HepG2 (cell line): ENCODE measurements at regions not wholly inside any gene's neighbourhood (a gene's known extent, or its start where the extent isn't known, plus 50 kb on each side); places are given as distances from the start of the nearest gene placed in this dataset.
"Not testable (repeated sequence)": the region's sequence is repeated elsewhere in the genome, so short reads cannot be mapped to it uniquely, and the experiment has no call there.

Experiments used
- BRCA1 ChIP-seq: sonication (generic); formaldehyde crosslinking; IDR thresholded peaks from 2 replicates; pipeline ENCODE4 v1.4.0; 2020; ENCODE audit warnings: missing genetic modification reagents
- CTCF ChIP-seq: sonication (generic); formaldehyde crosslinking; IDR thresholded peaks from 2 replicates; pipeline ENCODE4 v1.5.0; 2020; ENCODE audit warnings: mild to moderate bottlenecking, missing genetic modification reagents, moderate library complexity
- LBX2 ChIP-seq: sonication (generic); formaldehyde crosslinking; IDR thresholded peaks from 2 replicates; pipeline ENCODE4 v1.5.0; 2020; ENCODE audit warnings: missing genetic modification reagents, mild to moderate bottlenecking, borderline replicate concordance
- NR2F6 ChIP-seq, 2 experiments: IDR thresholded peaks; 2 replicates each; pipeline ENCODE4 v1.6.1; 2016; ENCODE audit warnings: antibody characterized with exemption in 1 of 2, mild to moderate bottlenecking in 1 of 2
- POLR2AphosphoS5 ChIP-seq: IDR thresholded peaks from 2 replicates; pipeline ENCODE4 v1.6.1; 2012; ENCODE audit warnings: low read depth, low read length
- RFX1 ChIP-seq: fragments of 450-650 bp; IDR thresholded peaks from 2 replicates; pipeline ENCODE4 v1.6.1; 2017
- RFX5 ChIP-seq: IDR thresholded peaks from 2 replicates; pipeline ENCODE4 v1.6.1; 2011; ENCODE audit warnings: low read depth, low read length, improper control_type of control experiment
- TCF7 ChIP-seq: sonication (generic); IDR thresholded peaks from 2 replicates; pipeline ENCODE4 v1.6.1; 2016; ENCODE audit warnings: antibody characterized with exemption, low read depth
- TP53 ChIP-seq: sonication (generic); formaldehyde crosslinking; conservative IDR thresholded peaks from 2 replicates; pipeline ENCODE4 v1.4.0; 2020; ENCODE audit warnings: missing genetic modification reagents
- YEATS2 ChIP-seq: sonication (generic); formaldehyde crosslinking; IDR thresholded peaks from 2 replicates; pipeline ENCODE4 v1.4.0; 2020; ENCODE audit warnings: missing genetic modification reagents, borderline replicate concordance
- ZBTB14 ChIP-seq: sonication (generic); formaldehyde crosslinking; IDR thresholded peaks from 2 replicates; pipeline ENCODE4 v1.4.0; 2020; ENCODE audit warnings: missing genetic modification reagents
- ZBTB7A ChIP-seq: sonication (generic); formaldehyde crosslinking; IDR thresholded peaks from 2 replicates; pipeline ENCODE4 v1.8.0; 2022; ENCODE audit warnings: mild to moderate bottlenecking, missing genetic modification reagents
- TF ChIP-seq, protein P1 (sequence below): sonication (generic); formaldehyde crosslinking; IDR thresholded peaks from 2 replicates; pipeline ENCODE4 v1.4.0; 2020; ENCODE audit warnings: missing genetic modification reagents

DNA sequence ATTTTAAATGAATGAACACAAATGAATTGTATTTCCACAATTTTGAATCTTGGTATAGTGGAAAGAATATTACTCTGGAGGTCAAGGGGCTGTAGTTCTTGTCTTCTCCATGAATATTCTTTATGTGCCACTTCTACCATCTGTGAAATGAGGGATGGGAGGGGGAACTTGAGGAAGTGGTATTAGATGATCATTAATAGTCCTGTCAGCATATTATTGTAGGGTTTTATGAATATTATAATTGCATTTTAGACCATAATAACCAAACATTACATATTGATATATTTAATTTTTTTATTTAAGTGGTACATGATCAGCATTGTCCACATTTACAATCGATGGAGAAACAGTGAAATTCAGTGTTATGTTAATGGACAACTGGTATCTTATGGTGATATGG is 205.8 kb downstream of the CCDC74A start:
- TF ChIP-seq YEATS2 (CRISPR knock-in tag); BRCA1; RFX5; NR2F6 (IDR thresholded peaks at IDR 0.05); NR2F6 (CRISPR knock-in tag; IDR thresholded peaks at IDR 0.05); CTCF (CRISPR knock-in tag); ZBTB14 (CRISPR knock-in tag); TCF7; RFX1; TP53 (CRISPR knock-in tag); LBX2 (CRISPR knock-in tag); POLR2AphosphoS5; ZBTB7A (CRISPR knock-in tag): not testable (repeated sequence)
- TF ChIP-seq, protein P1, sequence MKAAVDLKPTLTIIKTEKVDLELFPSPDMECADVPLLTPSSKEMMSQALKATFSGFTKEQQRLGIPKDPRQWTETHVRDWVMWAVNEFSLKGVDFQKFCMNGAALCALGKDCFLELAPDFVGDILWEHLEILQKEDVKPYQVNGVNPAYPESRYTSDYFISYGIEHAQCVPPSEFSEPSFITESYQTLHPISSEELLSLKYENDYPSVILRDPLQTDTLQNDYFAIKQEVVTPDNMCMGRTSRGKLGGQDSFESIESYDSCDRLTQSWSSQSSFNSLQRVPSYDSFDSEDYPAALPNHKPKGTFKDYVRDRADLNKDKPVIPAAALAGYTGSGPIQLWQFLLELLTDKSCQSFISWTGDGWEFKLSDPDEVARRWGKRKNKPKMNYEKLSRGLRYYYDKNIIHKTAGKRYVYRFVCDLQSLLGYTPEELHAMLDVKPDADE (CRISPR knock-in tag) = not testable (repeated sequence)
